ENCODE measurements at regions not wholly inside any gene's neighbourhood (a gene's known extent, or its start where the extent isn't known, plus 50 kb on each side); places are given as distances from the start of the nearest gene placed in this dataset.
"Not testable (repeated sequence)": the region's sequence is repeated elsewhere in the genome, so short reads cannot be mapped to it uniquely, and the experiment has no call there.

DNA sequence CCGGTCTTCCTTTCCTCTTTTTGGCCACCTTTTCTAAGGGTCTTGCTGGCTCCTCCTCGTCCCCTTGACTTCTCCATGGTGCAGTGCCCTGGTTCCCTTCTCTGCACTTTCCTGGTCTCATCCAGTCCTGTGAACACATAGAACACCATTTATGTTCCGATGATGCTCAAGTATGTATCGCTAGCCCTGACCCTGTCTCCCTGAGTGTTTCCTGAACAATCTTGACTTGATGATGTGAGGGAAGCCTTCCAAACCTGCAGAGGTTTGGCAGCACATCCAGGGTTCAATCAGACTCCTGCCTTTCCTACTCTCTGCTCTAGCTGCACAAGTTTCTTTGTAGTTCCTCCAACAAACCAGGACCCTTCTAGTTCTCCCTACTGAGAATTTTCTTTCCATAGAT is 132.1 kb downstream of the RGPD3 start:
- WGBS (ENCODE audit: low lambda C conversion rate): 55% methylated on average over 4 of the region's 4 CpGs
- H3K9ac ChIP-seq: no peak overlapping the region
- no peaks in the 10 kb centered on the region for H3F3A ChIP-seq (replicated peaks; ENCODE audit: insufficient read depth)
- POLR2A ChIA-PET: no interaction called here
- no peak overlapping the region for H3K4me3 ChIP-seq (ENCODE audit: low read depth in 2 of 2, low read length in 1 of 2)
- no peaks in the 10 kb centered on the region for H3K79me2 ChIP-seq (ENCODE audit: insufficient read depth)
- TF ChIP-seq CHD2 (IDR thresholded peaks at IDR 0.05; ENCODE audit: low read length, partially characterized antibody) (no peak), SIN3A (IDR thresholded peaks at IDR 0.05; ENCODE audit: borderline replicate concordance, low read depth, low read length) (no peak), ELF1 (IDR thresholded peaks at IDR 0.05) (no peak), YY1 (IDR thresholded peaks at IDR 0.05; ENCODE audit: low read depth) (no peak), TCF12 (IDR thresholded peaks at IDR 0.05) (no peak), EZH2phosphoT487 (IDR thresholded peaks at IDR 0.05; ENCODE audit: borderline replicate concordance, low read depth) (no peak)
- H3K27me3 ChIP-seq (ENCODE audit: insufficient read depth): no peaks in the 10 kb centered on the region
- no peaks in the 10 kb centered on the region for H3K9me3 ChIP-seq
- H3K4me2 ChIP-seq: no peak overlapping the region
- H2AFZ ChIP-seq (ENCODE audit: low read depth): no peak overlapping the region
- no peak overlapping the region for H3K27ac ChIP-seq (ENCODE audit: low read depth in 2 of 2, low read length in 1 of 2)
- H3K9me2 ChIP-seq: no peaks in the 10 kb centered on the region
- H3K36me3 ChIP-seq (replicated peaks in 1 of 2; ENCODE audit: control insufficient read depth in 1 of 2, insufficient read depth in 2 of 2, low read length in 1 of 2): no peaks in the 10 kb centered on the region
- CTCF ChIA-PET: no interaction called here
- H4K20me1 ChIP-seq (ENCODE audit: insufficient read depth): no peaks in the 10 kb centered on the region
- no peak for DNase-seq
- H3K4me1 ChIP-seq (ENCODE audit: control insufficient read depth in 1 of 2, insufficient read depth in 2 of 2, low read depth in 1 of 2, low read length in 1 of 2): peaks cover 0 to 12% of the 10 kb centered on the region in 2 experiments; a peak in 2 of 4 replicates

- no peaks in the 10 kb centered on the region for H3K9me3 ChIP-seq
- no peaks in the 10 kb centered on the region for H3K36me3 ChIP-seq (replicated peaks in 1 of 2; ENCODE audit: control insufficient read depth in 1 of 2, insufficient read depth in 2 of 2, low read length in 1 of 2)
- no peak for DNase-seq
- no peaks in the 10 kb centered on the region for H3K27me3 ChIP-seq (ENCODE audit: insufficient read depth)
- H3K4me2 ChIP-seq: no peak overlapping the region
- H3K9ac ChIP-seq: no peak overlapping the region
- no peak for TF ChIP-seq USF1 (IDR thresholded peaks at IDR 0.05; ENCODE audit: borderline replicate concordance, low read depth)
- no peak for TF ChIP-seq ELF1 (IDR thresholded peaks at IDR 0.05)
- no peak for TF ChIP-seq POLR2AphosphoS5 (IDR thresholded peaks at IDR 0.05; ENCODE audit: low read depth, low read length)
- TF ChIP-seq, protein P1, sequence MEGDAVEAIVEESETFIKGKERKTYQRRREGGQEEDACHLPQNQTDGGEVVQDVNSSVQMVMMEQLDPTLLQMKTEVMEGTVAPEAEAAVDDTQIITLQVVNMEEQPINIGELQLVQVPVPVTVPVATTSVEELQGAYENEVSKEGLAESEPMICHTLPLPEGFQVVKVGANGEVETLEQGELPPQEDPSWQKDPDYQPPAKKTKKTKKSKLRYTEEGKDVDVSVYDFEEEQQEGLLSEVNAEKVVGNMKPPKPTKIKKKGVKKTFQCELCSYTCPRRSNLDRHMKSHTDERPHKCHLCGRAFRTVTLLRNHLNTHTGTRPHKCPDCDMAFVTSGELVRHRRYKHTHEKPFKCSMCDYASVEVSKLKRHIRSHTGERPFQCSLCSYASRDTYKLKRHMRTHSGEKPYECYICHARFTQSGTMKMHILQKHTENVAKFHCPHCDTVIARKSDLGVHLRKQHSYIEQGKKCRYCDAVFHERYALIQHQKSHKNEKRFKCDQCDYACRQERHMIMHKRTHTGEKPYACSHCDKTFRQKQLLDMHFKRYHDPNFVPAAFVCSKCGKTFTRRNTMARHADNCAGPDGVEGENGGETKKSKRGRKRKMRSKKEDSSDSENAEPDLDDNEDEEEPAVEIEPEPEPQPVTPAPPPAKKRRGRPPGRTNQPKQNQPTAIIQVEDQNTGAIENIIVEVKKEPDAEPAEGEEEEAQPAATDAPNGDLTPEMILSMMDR (IDR thresholded peaks at IDR 0.05): no peak
- TF ChIP-seq, protein P2, sequence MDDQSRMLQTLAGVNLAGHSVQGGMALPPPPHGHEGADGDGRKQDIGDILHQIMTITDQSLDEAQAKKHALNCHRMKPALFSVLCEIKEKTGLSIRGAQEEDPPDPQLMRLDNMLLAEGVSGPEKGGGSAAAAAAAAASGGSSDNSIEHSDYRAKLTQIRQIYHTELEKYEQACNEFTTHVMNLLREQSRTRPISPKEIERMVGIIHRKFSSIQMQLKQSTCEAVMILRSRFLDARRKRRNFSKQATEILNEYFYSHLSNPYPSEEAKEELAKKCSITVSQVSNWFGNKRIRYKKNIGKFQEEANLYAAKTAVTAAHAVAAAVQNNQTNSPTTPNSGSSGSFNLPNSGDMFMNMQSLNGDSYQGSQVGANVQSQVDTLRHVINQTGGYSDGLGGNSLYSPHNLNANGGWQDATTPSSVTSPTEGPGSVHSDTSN (IDR thresholded peaks at IDR 0.05): no peak
- TF ChIP-seq USF2 (IDR thresholded peaks at IDR 0.05; ENCODE audit: borderline replicate concordance, low read depth, low read length): no peak
- TF ChIP-seq YY1 (IDR thresholded peaks at IDR 0.05; ENCODE audit: low read depth): no peak
- no peak for TF ChIP-seq FOXM1 (IDR thresholded peaks at IDR 0.05; ENCODE audit: low read depth)
- H3K9me2 ChIP-seq: no peaks in the 10 kb centered on the region
- peaks cover 0 to 8% of the 10 kb centered on the region in 2 experiments; a peak in 2 of 4 replicates for H3K4me1 ChIP-seq (ENCODE audit: control insufficient read depth in 1 of 2, insufficient read depth in 2 of 2, low read depth in 1 of 2, low read length in 1 of 2)
- no peaks in the 10 kb centered on the region for H3F3A ChIP-seq (replicated peaks; ENCODE audit: insufficient read depth)
- no peak overlapping the region for H3K27ac ChIP-seq (ENCODE audit: low read depth in 2 of 2, low read length in 1 of 2)
- ChIA-PET POLR2A (no interaction called here), CTCF (no interaction called here)
- H2AFZ ChIP-seq (ENCODE audit: low read depth): no peak overlapping the region
- 36% methylated on average over 4 of the region's 4 CpGs for WGBS (ENCODE audit: low lambda C conversion rate)
- H3K79me2 ChIP-seq (ENCODE audit: insufficient read depth): no peaks in the 10 kb centered on the region
- no peaks in the 10 kb centered on the region for H4K20me1 ChIP-seq (ENCODE audit: insufficient read depth)
- H3K4me3 ChIP-seq (ENCODE audit: low read depth in 2 of 2, low read length in 1 of 2): no peak overlapping the region
These were observed 133.4 kb downstream of the RGPD3 start for GRCh38 chr2:106334802-106335201.

DNA sequence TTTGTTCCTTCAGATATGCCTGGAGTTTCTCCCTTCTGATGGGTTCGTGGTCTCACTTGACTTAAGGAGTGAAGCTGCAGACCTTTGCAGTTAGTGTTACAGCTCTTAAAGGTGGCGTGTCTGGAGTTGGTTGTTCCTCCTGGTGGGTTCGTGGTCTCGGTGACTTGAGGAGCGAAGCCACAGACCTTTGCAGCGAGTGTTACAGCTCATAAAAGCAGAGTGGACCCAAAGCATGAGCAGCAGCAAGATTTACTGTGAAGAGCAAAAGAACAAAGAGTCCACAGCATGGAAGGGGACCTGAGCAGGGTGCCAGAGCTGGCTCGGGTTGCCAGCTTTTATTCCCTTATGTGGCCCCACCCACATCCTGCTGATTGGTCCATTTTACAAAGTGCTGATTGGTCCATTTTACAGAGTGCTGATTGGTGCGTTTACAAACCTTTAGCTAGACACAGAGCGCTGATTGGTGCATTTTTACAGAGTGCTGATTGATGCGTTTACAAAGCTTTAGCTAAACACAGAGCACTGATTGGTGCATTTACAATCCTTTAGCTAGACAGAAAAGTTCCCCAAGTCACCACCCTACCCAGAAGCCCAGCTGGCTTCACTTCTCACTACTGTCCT is 134.8 kb downstream of the RGPD3 start:
- H4K20me1 ChIP-seq (ENCODE audit: insufficient read depth); DNase-seq; H3K4me1 ChIP-seq (ENCODE audit: control insufficient read depth in 1 of 2, insufficient read depth in 2 of 2, low read depth in 1 of 2, low read length in 1 of 2); H3K4me3 ChIP-seq (ENCODE audit: low read depth in 2 of 2, low read length in 1 of 2); H3K36me3 ChIP-seq (replicated peaks in 1 of 2; ENCODE audit: control insufficient read depth in 1 of 2, insufficient read depth in 2 of 2, low read length in 1 of 2); H3F3A ChIP-seq (replicated peaks; ENCODE audit: insufficient read depth); H3K9ac ChIP-seq; CTCF ChIA-PET; H3K27me3 ChIP-seq (ENCODE audit: insufficient read depth); H2AFZ ChIP-seq (ENCODE audit: low read depth); H3K79me2 ChIP-seq (ENCODE audit: insufficient read depth); H3K27ac ChIP-seq (ENCODE audit: low read depth in 2 of 2, low read length in 1 of 2); H3K4me2 ChIP-seq; H3K9me2 ChIP-seq; POLR2A ChIA-PET; H3K9me3 ChIP-seq: not testable (repeated sequence)
- WGBS (ENCODE audit: low lambda C conversion rate): 43% methylated on average over 9 of the region's 10 CpGs

All from SK-N-SH (cell line).